Omental fat pad (tissue), 3 donors: ENCODE measurements at regions not wholly inside any gene's neighbourhood (a gene's known extent, or its start where the extent isn't known, plus 50 kb on each side); places are given as distances from the start of the nearest gene placed in this dataset.

Source experiments
- ATAC-seq: fragments of 150-250 bp; one replicate; pipeline ENCODE4 v1.9.1; 2016; ENCODE audit warnings: mild to moderate bottlenecking, moderate library complexity; ENCODE audit not compliant: low FRiP score
- DNase-seq: peaks from one replicate; pipeline ENCODE4 v3.0.0-alpha.2; 2019; ENCODE audit warnings: low spot score
- TF ChIP-seq, protein P1 (sequence below), 3 donors: fragments of 450-650 bp; IDR thresholded peaks; one replicate each; pipeline ENCODE4 v1.5.1; 2016 to 2017; ENCODE audit warnings: antibody characterized with exemption in 3 of 3, mild to moderate bottlenecking in 3 of 3, moderate library complexity in 2 of 3

GRCh38 chr10:44060221-44060620, 324.7 kb downstream of the CXCL12 start:
- TF ChIP-seq, protein P1, sequence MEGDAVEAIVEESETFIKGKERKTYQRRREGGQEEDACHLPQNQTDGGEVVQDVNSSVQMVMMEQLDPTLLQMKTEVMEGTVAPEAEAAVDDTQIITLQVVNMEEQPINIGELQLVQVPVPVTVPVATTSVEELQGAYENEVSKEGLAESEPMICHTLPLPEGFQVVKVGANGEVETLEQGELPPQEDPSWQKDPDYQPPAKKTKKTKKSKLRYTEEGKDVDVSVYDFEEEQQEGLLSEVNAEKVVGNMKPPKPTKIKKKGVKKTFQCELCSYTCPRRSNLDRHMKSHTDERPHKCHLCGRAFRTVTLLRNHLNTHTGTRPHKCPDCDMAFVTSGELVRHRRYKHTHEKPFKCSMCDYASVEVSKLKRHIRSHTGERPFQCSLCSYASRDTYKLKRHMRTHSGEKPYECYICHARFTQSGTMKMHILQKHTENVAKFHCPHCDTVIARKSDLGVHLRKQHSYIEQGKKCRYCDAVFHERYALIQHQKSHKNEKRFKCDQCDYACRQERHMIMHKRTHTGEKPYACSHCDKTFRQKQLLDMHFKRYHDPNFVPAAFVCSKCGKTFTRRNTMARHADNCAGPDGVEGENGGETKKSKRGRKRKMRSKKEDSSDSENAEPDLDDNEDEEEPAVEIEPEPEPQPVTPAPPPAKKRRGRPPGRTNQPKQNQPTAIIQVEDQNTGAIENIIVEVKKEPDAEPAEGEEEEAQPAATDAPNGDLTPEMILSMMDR (IDR thresholded peaks at IDR 0.05), result no peak
- no peak for ATAC-seq
- DNase-seq, result no peak

DNA sequence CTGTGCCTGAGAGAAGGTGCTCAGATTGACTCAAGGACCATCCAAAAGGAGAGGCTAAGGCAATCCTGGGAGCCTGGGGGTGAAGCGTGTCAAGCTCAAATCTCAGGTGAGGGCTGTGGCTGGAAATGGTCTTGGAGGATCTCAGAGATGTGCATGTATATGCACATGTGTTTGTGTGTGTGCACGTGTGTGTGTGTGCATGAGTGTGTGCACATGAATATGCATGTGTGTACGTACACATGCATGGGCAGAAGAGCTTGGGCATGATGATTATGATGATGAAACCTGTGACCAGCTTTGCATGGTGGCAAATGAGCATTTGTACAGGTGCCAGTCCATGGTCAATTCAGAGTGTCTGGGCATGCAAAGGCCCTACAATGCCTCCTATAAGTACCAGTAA, 326.6 kb downstream of the CXCL12 start:
- ATAC-seq, result no peak
- DNase-seq, result no peak
- TF ChIP-seq, protein P1 (IDR thresholded peaks at IDR 0.05), result no peak

DNA sequence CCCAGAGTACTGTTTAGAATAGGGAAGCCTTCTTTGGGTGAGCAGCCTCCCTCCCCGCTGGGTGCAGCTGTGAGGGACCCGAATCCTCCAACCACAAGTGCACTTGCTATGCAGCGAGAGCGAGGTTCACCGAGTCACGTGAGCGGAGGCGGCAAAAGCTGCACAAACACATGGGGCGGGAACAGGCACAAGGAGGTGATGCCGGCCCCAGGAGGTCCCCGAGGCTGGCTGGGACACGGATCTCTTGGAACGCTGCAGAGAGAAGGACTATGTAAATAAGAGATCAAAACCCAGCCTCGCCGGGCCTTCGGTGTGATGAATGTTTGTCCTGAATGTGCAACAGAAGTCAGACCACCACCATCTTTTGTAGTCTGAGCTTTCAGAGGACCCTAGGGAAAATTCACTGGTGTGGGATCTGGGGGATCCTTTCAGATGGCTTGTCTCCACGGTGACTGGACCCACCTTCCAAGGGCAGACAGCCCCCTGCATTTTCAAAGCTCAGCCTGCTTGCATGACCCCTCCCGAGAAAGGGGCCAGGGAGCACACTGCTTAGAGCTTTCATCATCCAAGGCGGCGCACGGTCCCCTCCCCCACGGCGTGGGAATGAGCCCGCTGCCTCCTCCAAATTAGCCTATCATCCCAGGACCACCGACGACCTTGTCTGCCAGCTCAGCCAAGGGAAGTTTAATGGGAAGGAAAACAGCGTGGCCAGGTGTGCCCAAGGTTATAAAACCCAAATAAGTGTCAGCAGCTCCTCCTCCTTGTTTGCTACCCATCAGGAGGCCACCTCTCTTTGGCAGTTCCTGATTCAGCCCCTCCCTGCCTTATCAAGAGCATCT, 327.7 kb downstream of the CXCL12 start:
- no peak for DNase-seq
- no peak for ATAC-seq
- TF ChIP-seq, protein P1 (IDR thresholded peaks at IDR 0.05), result no peak

DNA sequence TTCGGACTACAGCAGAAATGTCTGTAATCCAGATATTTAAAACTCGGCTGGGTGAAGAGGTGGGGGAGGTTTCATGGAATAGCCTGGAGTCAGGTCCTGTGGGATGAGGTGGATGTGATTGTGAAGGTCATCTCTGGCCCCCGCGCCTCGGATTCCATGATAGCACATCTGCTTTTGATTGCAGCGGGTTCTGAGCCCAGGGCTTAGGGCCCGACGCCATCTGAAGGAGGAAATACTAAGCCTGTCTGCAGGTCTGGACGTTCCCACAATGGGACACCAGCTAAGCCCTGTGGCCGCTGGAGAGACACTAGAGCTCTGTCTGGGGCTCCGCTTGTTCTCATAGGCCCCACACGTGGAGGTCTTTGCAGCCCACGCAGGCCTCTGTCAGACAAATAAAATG, 328.7 kb downstream of the CXCL12 start:
- ATAC-seq (no peak), DNase-seq (no peak)
- TF ChIP-seq, protein P1 (IDR thresholded peaks at IDR 0.05), result no peak

GRCh38 chr10:44054046-44054445, 330.9 kb downstream of the CXCL12 start:
- TF ChIP-seq, protein P1 (IDR thresholded peaks at IDR 0.05), result no peak
- ATAC-seq (no peak), DNase-seq (no peak)

- ATAC-seq, result no peak
- DNase-seq, result no peak
- TF ChIP-seq, protein P1 (IDR thresholded peaks at IDR 0.05), result no peak
Measured at GRCh38 chr10:44053391-44053790, 331.5 kb downstream of the CXCL12 start.
